ENCODE measurements at regions not wholly inside any gene's neighbourhood (a gene's known extent, or its start where the extent isn't known, plus 50 kb on each side); places are given as distances from the start of the nearest gene placed in this dataset.
A peak's percentile ranks its signal among the peaks of the same experiment; 100 is the strongest.

DNA sequence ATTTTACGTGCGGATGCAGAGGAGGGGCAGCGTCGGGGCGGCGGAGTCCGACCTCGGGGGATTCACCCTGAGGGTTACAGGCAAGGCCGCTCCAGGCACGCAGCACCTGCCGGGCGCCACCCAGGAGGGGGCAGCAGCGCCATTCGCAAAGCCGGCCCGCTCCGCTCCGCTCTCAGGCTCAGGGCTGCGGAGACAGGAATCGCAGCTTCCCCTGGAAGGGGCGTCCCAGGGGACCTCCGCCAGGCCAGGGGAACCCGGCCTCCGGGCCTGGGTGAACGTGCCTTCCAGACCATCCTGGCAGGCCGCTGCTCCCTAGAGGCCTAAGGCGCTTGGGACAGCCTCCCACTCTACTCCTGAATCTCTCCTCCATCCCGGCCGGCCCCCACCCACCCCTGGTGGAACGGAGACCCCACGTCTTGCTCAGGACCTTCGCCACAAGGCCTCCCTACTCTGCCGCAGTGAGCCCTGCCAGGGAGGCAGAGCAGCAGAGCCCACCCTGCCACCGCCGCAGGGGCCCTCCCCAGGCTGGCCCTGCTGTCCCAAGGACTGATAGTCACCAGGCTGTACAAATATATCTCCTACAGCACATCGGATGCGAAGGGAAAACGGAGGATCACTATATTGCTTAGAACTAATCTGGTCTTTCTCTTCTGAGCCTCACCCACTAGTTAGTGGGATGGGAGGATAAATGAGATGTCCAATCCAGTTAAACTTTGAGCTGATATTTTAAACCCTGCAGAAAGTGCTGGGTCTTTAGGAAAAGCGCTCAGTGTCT lies 115.0 kb downstream of the SMIM20 start:
- Mint-ChIP-seq H3K4me1 (peaks cover 44% of the 10 kb centered on the region), H3K27ac (peak overlapping the region; percentile 51), H3K4me3 (no peak overlapping the region), H3K36me3 (no peaks in the 10 kb centered on the region), H3K9me3 (no peaks in the 10 kb centered on the region)
- ATAC-seq (peak; percentile 94), DNase-seq (ENCODE audit: low spot score in 2 of 2) (peak; percentile 74 to 81)

- DNase-seq (ENCODE audit: low spot score in 2 of 2) (no peak), ATAC-seq (no peak)
- H3K4me1 Mint-ChIP-seq, result peaks cover 50% of the 10 kb centered on the region
- no peaks in the 10 kb centered on the region for H3K36me3 Mint-ChIP-seq
- H3K4me3 Mint-ChIP-seq, result no peak overlapping the region
- no peak overlapping the region for H3K27ac Mint-ChIP-seq
- H3K9me3 Mint-ChIP-seq, result no peaks in the 10 kb centered on the region
Measured at GRCh38 chr4:26029568-26030131, 115.6 kb downstream of the SMIM20 start.

- Mint-ChIP-seq H3K4me3 (peak overlapping the region; percentile 6), H3K27ac (peak overlapping the region; percentile 59), H3K4me1 (peaks cover 57% of the 10 kb centered on the region), H3K36me3 (no peaks in the 10 kb centered on the region), H3K9me3 (no peaks in the 10 kb centered on the region)
- ATAC-seq, result no peak
- no peak for DNase-seq (ENCODE audit: low spot score in 2 of 2)
Measured at GRCh38 chr4:26030260-26030667, 116.2 kb downstream of the SMIM20 start.

DNA sequence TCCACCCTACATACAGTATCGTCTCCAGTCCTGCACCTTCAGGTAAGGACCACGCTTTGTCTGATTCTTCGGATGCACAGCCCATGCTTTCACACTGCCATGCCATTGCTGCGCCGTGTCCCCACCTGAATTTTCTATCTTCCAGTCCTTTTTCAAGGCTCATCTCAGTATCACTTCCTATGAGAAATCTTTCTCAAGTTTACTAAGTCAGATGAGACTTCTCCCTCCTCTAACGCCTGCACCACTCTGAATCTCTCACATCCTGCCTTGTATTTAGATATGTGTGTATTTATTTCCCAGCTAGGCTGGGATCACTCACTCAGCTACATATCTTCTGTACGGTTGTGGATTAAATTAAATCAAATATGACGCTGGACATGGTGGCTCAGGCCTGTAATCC lies 116.8 kb downstream of the SMIM20 start:
- H3K36me3 Mint-ChIP-seq, result no peaks in the 10 kb centered on the region
- H3K4me1 Mint-ChIP-seq, result peaks cover 59% of the 10 kb centered on the region
- peak overlapping the region; percentile 6 for H3K4me3 Mint-ChIP-seq
- no peaks in the 10 kb centered on the region for H3K9me3 Mint-ChIP-seq
- H3K27ac Mint-ChIP-seq, result peak overlapping the region; percentile 59
- ATAC-seq (peak; percentile 54), DNase-seq (ENCODE audit: low spot score in 2 of 2) (no peak)

DNA sequence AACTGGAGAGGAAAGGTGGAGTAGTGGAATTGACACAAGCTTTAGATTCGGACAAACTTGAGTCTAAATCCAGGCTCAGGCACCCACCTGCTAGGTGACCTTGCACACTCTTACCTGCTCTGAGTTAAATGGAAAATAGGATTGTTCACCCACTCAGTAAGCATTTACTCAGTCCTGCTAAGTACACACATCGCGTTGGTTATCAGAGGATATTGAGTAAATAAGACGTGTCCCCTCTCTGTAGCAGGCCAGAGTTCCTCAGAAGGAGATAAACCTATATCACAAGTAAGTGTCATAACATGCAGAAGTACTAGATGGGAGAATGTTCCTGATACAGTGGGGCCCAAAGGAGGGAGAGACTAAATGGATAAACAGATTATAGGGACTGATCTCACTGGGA lies 117.7 kb downstream of the SMIM20 start:
- DNase-seq (ENCODE audit: low spot score in 2 of 2), result no peak
- Mint-ChIP-seq H3K36me3 (no peaks in the 10 kb centered on the region), H3K27ac (no peak overlapping the region), H3K4me3 (no peak overlapping the region), H3K9me3 (no peaks in the 10 kb centered on the region), H3K4me1 (peaks cover 59% of the 10 kb centered on the region)
- no peak for ATAC-seq

DNA sequence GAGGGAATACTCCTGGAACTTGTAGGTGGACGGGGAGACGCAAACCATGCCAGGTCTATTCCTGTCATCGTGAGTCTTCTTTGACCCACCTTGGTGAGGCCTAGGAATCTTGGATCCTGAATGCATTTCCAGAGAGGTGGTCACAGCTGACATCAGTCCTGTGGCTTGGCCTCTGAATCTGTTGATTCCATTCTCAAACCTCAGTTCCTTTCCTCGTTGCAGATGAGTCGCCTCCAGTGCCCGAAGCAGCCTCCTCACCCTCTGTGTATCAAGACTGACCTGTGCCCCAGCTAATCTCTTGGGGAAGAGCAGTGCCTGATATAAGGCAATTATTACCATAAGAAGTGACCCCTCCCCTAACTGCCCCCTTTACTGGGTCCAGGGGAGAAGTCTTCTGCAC lies 118.1 kb downstream of the SMIM20 start:
- ATAC-seq (no peak), DNase-seq (ENCODE audit: low spot score in 2 of 2) (no peak)

DNA sequence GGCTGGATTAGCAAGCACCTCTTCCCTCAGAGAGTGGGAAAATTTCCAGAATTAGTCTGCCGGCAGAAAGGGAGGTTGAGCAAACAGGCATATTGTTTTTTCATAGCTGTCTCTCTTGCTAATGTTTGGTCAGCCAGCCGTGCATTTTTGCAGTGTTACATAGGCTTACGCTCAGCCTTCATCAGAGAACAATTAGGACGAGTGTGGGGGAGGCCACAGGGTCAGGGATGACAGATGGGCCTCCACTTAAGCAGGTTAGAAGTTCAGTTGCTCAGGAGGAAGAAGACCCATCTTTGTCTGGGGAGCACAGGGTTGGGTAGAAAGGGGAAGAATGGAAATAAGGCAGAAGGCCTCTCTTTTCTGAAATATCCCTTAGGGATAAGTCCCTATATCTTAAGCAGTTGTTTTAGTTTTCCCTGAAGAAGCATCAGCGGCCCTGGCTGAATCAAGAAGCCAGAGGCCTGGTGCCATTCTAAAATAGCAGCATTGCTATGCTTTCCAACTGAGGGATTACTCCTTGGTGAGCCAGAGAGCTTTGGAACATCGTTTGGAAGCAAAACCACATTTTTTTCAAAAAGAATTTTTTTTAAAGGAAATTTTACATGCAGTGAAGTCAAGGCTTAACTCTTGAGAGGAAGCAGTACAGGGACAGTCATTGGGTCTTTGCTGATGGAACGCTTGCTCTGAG lies 118.8 kb downstream of the SMIM20 start:
- H3K9me3 Mint-ChIP-seq, result no peaks in the 10 kb centered on the region
- H3K27ac Mint-ChIP-seq, result no peak overlapping the region
- DNase-seq (ENCODE audit: low spot score in 2 of 2) (no peak), ATAC-seq (no peak)
- no peaks in the 10 kb centered on the region for H3K36me3 Mint-ChIP-seq
- peaks cover 59% of the 10 kb centered on the region for H3K4me1 Mint-ChIP-seq
- H3K4me3 Mint-ChIP-seq, result no peak overlapping the region

More for the DNA sequence above, 118.1 kb downstream of the SMIM20 start:
- no peaks in the 10 kb centered on the region for H3K36me3 Mint-ChIP-seq
- no peak overlapping the region for H3K4me3 Mint-ChIP-seq
- H3K4me1 Mint-ChIP-seq, result peaks cover 59% of the 10 kb centered on the region
- H3K27ac Mint-ChIP-seq, result no peak overlapping the region
- H3K9me3 Mint-ChIP-seq, result no peaks in the 10 kb centered on the region

DNA sequence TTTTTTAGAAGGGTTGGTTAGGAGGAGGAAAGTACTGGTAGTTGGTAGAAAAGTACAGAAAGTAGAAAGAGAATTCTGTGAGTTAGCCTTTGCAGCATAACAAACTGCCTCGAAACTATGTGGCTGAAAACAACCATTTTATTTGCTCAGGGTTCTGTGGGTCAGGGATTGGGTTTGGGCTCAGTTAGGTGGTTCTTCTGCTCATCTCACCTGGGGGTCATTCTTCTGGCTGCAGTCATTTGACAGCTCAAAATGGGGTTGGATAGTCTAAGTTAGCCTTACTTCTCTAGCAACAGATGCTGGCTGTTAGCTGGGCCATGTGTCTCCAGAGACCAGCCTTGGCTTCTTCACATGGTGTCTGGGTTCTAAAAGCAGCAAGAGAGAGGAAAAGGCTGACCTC lies 119.4 kb downstream of the SMIM20 start:
- peaks cover 57% of the 10 kb centered on the region for H3K4me1 Mint-ChIP-seq
- no peak overlapping the region for H3K27ac Mint-ChIP-seq
- ATAC-seq (no peak), DNase-seq (ENCODE audit: low spot score in 2 of 2) (no peak)
- no peaks in the 10 kb centered on the region for H3K36me3 Mint-ChIP-seq
- no peaks in the 10 kb centered on the region for H3K9me3 Mint-ChIP-seq
- no peak overlapping the region for H3K4me3 Mint-ChIP-seq

GRCh38 chr4:26034849-26035248 lies 120.8 kb downstream of the SMIM20 start:
- Mint-ChIP-seq H3K4me3 (peak overlapping the region; percentile 14), H3K9me3 (no peaks in the 10 kb centered on the region), H3K4me1 (peaks cover 56% of the 10 kb centered on the region), H3K36me3 (no peaks in the 10 kb centered on the region), H3K27ac (peak overlapping the region; percentile 8)
- DNase-seq (ENCODE audit: low spot score in 2 of 2), result peak; percentile 15 to 62
- peak; percentile 98 for ATAC-seq

- Mint-ChIP-seq H3K27ac (no peak overlapping the region), H3K36me3 (no peaks in the 10 kb centered on the region), H3K4me3 (no peak overlapping the region), H3K4me1 (peaks cover 46% of the 10 kb centered on the region), H3K9me3 (no peaks in the 10 kb centered on the region)
- ATAC-seq, result no peak
- no peak for DNase-seq (ENCODE audit: low spot score in 2 of 2)
Measured at GRCh38 chr4:26035921-26036320, 121.9 kb downstream of the SMIM20 start.

DNA sequence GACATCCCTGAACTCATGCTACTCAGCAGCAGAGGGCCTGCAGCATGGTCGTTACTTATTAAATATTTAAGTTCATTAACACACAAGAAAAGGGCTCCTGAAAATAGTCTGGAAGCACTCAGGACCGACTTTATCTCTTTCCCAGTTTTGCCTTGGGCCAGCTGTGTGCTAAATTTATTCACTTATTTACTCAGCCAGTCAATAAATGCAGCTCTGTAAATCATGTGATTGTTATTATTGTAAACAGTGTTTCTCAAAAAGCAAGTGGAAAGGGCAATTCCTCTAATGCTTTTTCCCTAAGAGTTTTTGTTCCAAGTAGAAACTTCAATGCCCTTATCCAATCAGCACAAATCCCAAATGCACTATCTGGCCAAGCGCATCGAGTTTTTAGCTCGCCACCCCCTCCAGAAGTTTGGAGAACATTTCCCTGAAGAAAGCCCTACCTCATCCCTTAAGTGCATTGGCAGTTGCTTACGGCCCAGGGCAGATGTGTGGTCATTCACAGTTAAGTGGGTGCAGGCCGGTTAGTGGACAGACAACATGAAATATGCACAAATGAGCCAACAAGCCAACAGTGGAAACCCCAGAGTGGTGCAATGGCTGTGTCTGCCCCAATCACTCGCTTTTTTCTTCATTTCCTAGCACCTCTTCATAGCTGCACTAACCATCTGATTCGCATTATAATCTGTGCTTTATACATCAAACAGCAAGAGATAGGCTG lies 125.8 kb downstream of the SMIM20 start:
- no peak overlapping the region for H3K4me3 Mint-ChIP-seq
- DNase-seq (ENCODE audit: low spot score in 2 of 2), result no peak
- peaks cover 24% of the 10 kb centered on the region for H3K4me1 Mint-ChIP-seq

DNA sequence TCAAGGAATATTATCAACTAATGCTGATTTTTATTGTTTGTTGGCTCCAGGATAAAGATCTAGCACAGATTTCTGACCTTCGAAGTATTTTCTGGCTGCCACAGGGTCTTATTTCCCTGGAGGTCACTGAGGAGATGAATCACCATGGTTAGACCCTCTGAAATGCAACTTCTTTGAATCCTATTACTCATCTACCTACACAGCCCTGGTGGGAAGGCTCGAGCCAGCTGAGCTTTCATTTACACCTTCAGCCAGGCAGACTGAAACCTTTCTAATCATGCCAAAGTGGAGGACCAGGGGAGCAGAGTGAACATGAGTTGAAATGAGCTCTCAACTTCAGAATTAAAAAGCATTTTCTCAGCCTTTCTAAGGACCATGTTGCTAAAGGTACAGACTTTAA lies 130.5 kb downstream of the SMIM20 start:
- no peaks in the 10 kb centered on the region for H3K9me3 Mint-ChIP-seq
- H3K4me1 Mint-ChIP-seq, result peaks cover 14% of the 10 kb centered on the region
- no peaks in the 10 kb centered on the region for H3K36me3 Mint-ChIP-seq
- no peak overlapping the region for H3K27ac Mint-ChIP-seq
- ATAC-seq (peak; percentile 89), DNase-seq (ENCODE audit: low spot score in 2 of 2) (no peak)
- H3K4me3 Mint-ChIP-seq, result peak overlapping the region; percentile 33

More for the DNA sequence above, 125.8 kb downstream of the SMIM20 start:
- H3K36me3 Mint-ChIP-seq, result no peaks in the 10 kb centered on the region
- ATAC-seq, result no peak
- no peak overlapping the region for H3K27ac Mint-ChIP-seq
- H3K9me3 Mint-ChIP-seq, result no peaks in the 10 kb centered on the region

DNA sequence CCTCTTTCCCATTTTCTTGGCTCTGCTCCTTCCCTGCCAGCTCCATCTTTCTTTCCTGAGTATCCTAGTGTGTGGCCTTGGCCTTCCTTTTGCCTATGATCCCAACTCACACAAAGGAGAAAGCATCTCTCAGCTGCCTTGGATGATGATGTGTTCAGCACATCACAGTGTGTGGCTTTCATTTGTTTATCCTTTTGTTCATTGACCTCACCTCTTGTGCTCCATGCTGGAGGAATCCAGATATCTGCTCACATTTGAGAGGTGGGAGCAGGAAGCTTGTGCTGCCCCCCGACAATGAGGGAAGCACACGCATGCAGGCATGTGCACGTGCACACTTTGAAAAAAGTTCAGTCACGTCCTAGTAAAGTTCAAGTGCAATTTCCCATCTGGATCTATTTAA lies 131.0 kb downstream of the SMIM20 start:
- no peaks in the 10 kb centered on the region for H3K9me3 Mint-ChIP-seq
- peaks cover 14% of the 10 kb centered on the region for H3K4me1 Mint-ChIP-seq
- no peak for DNase-seq (ENCODE audit: low spot score in 2 of 2)
- H3K4me3 Mint-ChIP-seq, result peak overlapping the region; percentile 33
- no peaks in the 10 kb centered on the region for H3K36me3 Mint-ChIP-seq
- no peak for ATAC-seq
- no peak overlapping the region for H3K27ac Mint-ChIP-seq

GRCh38 chr4:26047795-26048194 lies 133.8 kb downstream of the SMIM20 start:
- DNase-seq (ENCODE audit: low spot score in 2 of 2) (no peak), ATAC-seq (no peak)
- Mint-ChIP-seq H3K36me3 (no peaks in the 10 kb centered on the region), H3K27ac (no peak overlapping the region), H3K9me3 (no peaks in the 10 kb centered on the region), H3K4me1 (peaks cover 20% of the 10 kb centered on the region), H3K4me3 (no peak overlapping the region)

GRCh38 chr4:26048378-26048882 lies 134.4 kb downstream of the SMIM20 start:
- H3K4me3 Mint-ChIP-seq, result no peak overlapping the region
- H3K4me1 Mint-ChIP-seq, result peaks cover 26% of the 10 kb centered on the region
- no peaks in the 10 kb centered on the region for H3K9me3 Mint-ChIP-seq
- ATAC-seq, result no peak
- no peak for DNase-seq (ENCODE audit: low spot score in 2 of 2)
- no peak overlapping the region for H3K27ac Mint-ChIP-seq
- H3K36me3 Mint-ChIP-seq, result no peaks in the 10 kb centered on the region

Measured in stimulated activated effector memory CD8-positive, alpha-beta T cell treated with anti-CD3 and anti-CD28 coated beads, Interleukin-12 subunit alpha, Interleukin-12 subunit beta, amount 100 ng/mL, for 72 hours (primary cell).